ES-I3 (cell line): ENCODE measurements at regions not wholly inside any gene's neighbourhood (a gene's known extent, or its start where the extent isn't known, plus 50 kb on each side); places are given as distances from the start of the nearest gene placed in this dataset.
"Not testable (repeated sequence)": the region's sequence is repeated elsewhere in the genome, so short reads cannot be mapped to it uniquely, and the experiment has no call there.

Source experiments
- H3K36me3 ChIP-seq: 2 replicates; pipeline ENCODE4 v1.6.1; 2013; ENCODE audit warnings: mild to moderate bottlenecking, low read length, control low read depth, moderate library complexity; ENCODE audit not compliant: insufficient read depth
- H3K4me1 ChIP-seq: 2 replicates; pipeline ENCODE4 v1.6.1; 2013; ENCODE audit warnings: mild to moderate bottlenecking, control low read depth, low read length; ENCODE audit not compliant: insufficient read depth
- H3K9ac ChIP-seq: 2 replicates; pipeline ENCODE4 v1.6.1; 2013; ENCODE audit warnings: low read depth, mild to moderate bottlenecking, low read length, moderate library complexity
- H3K9me3 ChIP-seq: 2 replicates; pipeline ENCODE4 v1.6.1; 2013; ENCODE audit warnings: mild to moderate bottlenecking, low read length, moderate library complexity; ENCODE audit not compliant: control insufficient read depth, insufficient read depth

DNA sequence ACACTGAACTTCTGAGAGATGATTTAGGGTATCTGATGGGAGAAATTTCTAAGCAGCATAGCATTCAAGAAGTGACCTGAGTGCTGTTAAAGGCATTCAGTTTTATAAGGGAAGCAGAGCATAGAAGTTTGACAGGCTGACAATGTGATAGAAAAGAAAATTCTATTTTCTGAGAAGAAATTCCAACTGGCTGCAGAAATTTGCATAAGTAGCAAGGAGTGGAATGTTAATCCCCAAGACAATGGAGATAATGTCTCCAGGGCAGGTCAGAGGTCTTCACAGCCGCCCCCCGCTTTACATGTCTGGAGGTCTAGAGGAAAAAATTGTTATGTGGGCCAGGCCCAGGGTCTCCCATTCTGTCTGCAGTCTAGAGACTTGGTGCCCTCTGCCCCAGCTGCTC is 1361.8 kb upstream of the EYS start:
- Histone ChIP-seq H3K9me3 (no peaks in the 10 kb centered on the region), H3K36me3 (no peaks in the 10 kb centered on the region), H3K4me1 (no peaks in the 10 kb centered on the region), H3K9ac (no peak overlapping the region)

DNA sequence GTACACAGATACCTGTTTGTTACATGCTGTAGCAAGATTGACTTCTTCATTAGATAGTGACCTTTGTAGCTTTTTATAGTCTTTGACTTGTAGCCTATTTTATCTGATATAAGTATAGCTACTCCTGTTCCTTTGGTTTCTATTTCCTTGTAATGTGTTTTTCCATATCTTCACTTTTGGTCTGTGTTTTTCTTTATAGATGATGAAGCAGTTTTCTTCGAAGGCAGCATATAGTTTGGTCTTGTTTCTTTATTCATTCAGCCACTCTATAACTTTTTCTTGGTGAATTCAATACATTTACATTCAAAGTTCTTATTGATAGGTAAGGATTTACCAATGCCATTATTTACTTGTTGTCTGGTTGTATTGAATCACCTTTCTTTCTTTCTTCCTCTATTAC is 1357.3 kb upstream of the EYS start:
- Histone ChIP-seq H3K36me3 (no peaks in the 10 kb centered on the region), H3K4me1 (no peaks in the 10 kb centered on the region), H3K9me3 (no peaks in the 10 kb centered on the region), H3K9ac (no peak overlapping the region)

- H3K9ac ChIP-seq: no peak overlapping the region
- no peaks in the 10 kb centered on the region for H3K9me3 ChIP-seq
- no peaks in the 10 kb centered on the region for H3K36me3 ChIP-seq
Observed at GRCh38 chr6:67047996-67048395, 1341.0 kb upstream of the EYS start.

DNA sequence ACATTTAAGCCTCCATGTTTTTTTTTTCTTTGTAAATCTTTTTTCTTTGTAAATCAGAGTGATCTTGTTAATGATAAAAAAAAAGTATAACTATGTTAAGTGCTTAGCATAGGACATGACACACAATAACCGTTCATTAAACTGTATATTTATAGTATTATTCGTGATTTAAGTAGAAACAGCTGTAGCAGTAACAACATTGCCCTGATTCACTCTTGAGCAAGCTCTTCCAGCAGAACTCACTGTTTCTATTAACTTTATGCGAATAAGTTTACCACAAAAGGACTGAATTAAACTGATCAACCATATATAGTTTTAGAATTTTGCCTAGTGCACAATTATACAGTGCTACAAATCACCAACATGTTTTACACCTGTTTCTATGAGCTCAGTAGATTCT is 1338.0 kb upstream of the EYS start:
- no peaks in the 10 kb centered on the region for H3K36me3 ChIP-seq
- H3K9me3 ChIP-seq: no peaks in the 10 kb centered on the region
- no peak overlapping the region for H3K9ac ChIP-seq
- no peaks in the 10 kb centered on the region for H3K4me1 ChIP-seq

More at GRCh38 chr6:67047996-67048395, 1341.0 kb upstream of the EYS start:
- no peaks in the 10 kb centered on the region for H3K4me1 ChIP-seq

- Histone ChIP-seq H3K9me3 (no peaks in the 10 kb centered on the region), H3K36me3 (no peaks in the 10 kb centered on the region), H3K4me1 (no peaks in the 10 kb centered on the region), H3K9ac (no peak overlapping the region)
Observed at GRCh38 chr6:67031451-67031850, 1324.4 kb upstream of the EYS start.

DNA sequence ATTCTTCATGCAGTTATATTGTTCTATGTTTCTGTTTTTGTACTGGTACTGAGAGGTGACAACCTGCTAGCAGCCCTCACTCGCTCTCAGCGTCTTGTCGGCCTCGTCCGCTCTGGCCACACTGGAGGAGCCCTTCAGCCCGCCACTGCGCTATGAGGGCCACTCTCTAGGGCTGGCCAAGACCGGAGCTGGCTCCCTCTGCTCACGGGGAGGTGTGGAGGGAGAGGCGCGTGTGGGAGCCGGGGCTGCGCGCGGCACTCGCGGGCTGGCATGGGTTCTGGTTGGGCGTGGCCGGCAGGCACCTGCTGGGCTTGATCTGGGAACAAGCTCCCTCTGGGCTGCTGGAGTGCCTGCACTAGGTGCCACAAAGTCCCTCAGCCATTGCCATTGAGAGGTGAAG is 1323.8 kb upstream of the EYS start:
- H3K4me1 ChIP-seq: no peaks in the 10 kb centered on the region
- H3K9ac ChIP-seq: no peak overlapping the region
- H3K36me3 ChIP-seq: no peaks in the 10 kb centered on the region
- H3K9me3 ChIP-seq: no peaks in the 10 kb centered on the region

DNA sequence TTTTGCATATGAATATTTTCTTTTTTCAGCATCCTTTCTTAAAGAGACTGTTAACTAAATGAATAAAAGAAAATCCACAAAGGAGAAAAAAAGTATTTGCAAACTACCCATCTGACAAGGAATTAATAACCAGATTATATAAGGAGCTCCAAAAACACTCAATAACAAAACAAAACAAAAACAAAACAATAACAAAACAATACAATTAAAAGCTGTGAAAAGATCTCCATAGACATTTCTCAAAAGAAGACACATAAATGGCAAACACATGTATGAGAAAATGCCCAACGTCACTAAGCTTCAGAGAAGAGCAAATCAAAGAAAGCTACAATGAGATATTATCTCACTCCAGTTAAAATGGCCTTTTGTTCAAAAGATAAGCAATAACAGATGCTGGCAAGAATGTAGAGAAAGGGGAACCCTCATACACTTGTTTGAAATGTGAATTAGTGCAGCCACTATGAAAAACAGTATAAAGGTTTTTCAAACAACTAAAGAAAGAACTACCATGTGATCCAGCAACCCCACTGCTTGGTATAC is 1310.0 kb upstream of the EYS start:
- Histone ChIP-seq H3K4me1 (no peaks in the 10 kb centered on the region), H3K36me3 (no peaks in the 10 kb centered on the region), H3K9ac (no peak overlapping the region), H3K9me3 (no peaks in the 10 kb centered on the region)

DNA sequence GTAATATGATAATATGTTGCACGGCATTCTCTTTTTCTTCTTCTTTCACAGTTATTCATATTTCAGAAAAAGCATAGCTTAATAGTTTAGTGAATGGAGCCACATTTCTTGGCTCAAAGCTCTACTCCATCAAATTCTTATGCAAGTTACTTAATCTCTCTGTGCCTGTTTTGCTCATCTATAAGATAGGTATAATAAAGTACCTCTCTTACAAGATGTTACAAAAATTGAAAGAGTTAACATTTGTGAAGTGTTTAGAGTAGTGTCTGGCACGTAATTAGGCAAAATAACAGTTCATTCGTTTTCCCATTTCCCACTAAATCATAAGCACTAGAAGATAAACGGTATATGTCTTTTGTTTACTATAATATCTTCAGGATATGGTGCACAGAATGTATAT is 1304.4 kb upstream of the EYS start:
- H3K9ac ChIP-seq: no peak overlapping the region
- H3K9me3 ChIP-seq: no peaks in the 10 kb centered on the region
- H3K4me1 ChIP-seq: no peaks in the 10 kb centered on the region
- no peaks in the 10 kb centered on the region for H3K36me3 ChIP-seq

- H3K9me3 ChIP-seq: no peaks in the 10 kb centered on the region
- no peak overlapping the region for H3K9ac ChIP-seq
- no peaks in the 10 kb centered on the region for H3K36me3 ChIP-seq
- H3K4me1 ChIP-seq: no peaks in the 10 kb centered on the region
Observed at GRCh38 chr6:67009818-67010217, 1302.8 kb upstream of the EYS start.

DNA sequence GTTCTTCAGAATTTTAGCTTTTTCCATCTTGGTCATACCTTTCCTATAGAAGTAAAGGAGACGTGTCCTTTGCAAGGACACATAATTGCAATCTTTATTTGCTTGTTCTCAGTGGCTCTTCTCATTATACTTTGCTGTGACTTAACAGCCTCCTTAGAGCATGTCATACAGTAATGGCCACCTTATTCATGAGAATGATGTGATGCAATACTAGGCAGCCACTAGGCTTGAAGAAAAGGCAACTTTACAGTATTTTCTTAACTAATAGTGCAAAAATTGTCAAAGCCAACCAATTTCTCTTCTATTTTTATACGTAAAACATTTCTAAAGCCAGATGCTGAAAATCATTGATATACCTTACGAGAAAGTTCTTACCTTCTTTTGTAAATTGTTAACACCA is 1296.8 kb upstream of the EYS start:
- Histone ChIP-seq H3K9ac (no peak overlapping the region), H3K9me3 (no peaks in the 10 kb centered on the region), H3K4me1 (no peaks in the 10 kb centered on the region), H3K36me3 (no peaks in the 10 kb centered on the region)

- H3K36me3 ChIP-seq: no peaks in the 10 kb centered on the region
- H3K9ac ChIP-seq: no peak overlapping the region
- no peaks in the 10 kb centered on the region for H3K4me1 ChIP-seq
- H3K9me3 ChIP-seq: no peaks in the 10 kb centered on the region
Observed at GRCh38 chr6:67000121-67000520, 1293.1 kb upstream of the EYS start.

DNA sequence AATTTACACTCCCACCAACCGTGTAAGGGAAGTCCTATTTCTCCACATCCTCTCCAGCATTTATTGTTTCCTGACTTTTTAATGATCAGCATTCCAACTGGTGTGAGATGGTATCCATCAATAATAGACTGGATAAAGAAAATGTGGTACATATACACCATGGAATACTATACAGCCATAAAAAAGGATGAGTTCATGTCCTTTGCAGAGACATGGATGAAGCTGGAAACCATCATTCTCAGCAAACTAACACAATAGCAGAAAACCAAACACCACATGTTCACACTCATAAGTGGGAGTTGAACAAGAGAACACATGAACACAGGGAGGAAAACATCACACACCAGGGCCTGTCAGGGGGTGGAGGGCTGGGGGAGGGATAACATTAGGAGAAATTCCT is 1290.6 kb upstream of the EYS start:
- not testable (repeated sequence) for H3K36me3 ChIP-seq, H3K9me3 ChIP-seq, H3K4me1 ChIP-seq, H3K9ac ChIP-seq

- H3K36me3 ChIP-seq: no peaks in the 10 kb centered on the region
- no peak overlapping the region for H3K9ac ChIP-seq
- no peaks in the 10 kb centered on the region for H3K4me1 ChIP-seq
- no peaks in the 10 kb centered on the region for H3K9me3 ChIP-seq
Observed at GRCh38 chr6:66995669-66996068, 1288.6 kb upstream of the EYS start.

DNA sequence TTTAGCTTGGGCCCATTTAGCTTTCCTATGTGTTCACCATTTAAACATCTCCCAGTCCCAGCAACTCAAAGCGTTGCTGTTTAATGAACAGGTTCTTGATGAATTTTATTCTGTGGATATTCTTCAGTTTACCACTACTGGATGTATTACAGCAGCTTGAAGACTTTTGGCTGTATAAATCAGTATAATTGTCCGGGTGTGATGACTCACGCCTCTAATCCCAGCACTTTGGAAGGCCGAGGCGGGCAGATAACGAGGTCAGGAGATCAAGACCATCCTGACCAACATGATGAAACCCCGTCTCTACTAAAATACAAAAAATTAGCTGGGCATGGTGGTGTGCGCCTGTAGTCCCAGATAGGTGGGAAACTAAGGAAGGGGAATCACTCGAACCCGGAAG is 1286.7 kb upstream of the EYS start:
- H3K9me3 ChIP-seq, H3K36me3 ChIP-seq, H3K4me1 ChIP-seq, H3K9ac ChIP-seq: not testable (repeated sequence)

- Histone ChIP-seq H3K4me1 (no peaks in the 10 kb centered on the region), H3K9ac (no peak overlapping the region), H3K36me3 (no peaks in the 10 kb centered on the region), H3K9me3 (no peaks in the 10 kb centered on the region)
Observed at GRCh38 chr6:66993272-66993671, 1286.2 kb upstream of the EYS start.

GRCh38 chr6:66992660-66993059 is 1285.6 kb upstream of the EYS start:
- Histone ChIP-seq H3K36me3 (no peaks in the 10 kb centered on the region), H3K9ac (no peak overlapping the region)

More at GRCh38 chr6:66992660-66993059, 1285.6 kb upstream of the EYS start:
- Histone ChIP-seq H3K4me1 (no peaks in the 10 kb centered on the region), H3K9me3 (no peaks in the 10 kb centered on the region)
